Jurkat, Clone E6-1 (cell line): ENCODE measurements at regions not wholly inside any gene's neighbourhood (a gene's known extent, or its start where the extent isn't known, plus 50 kb on each side); places are given as distances from the start of the nearest gene placed in this dataset.

Source experiments
- DNase-seq: peaks from one replicate; pipeline ENCODE4 v3.0.0-alpha.2; 2011; ENCODE audit warnings: low read depth, low spot score
- H3K4me3 ChIP-seq: 2 replicates; pipeline ENCODE4 v1.5.1; 2011; ENCODE audit warnings: mild to moderate bottlenecking, low read length, control low read depth, moderate library complexity

GRCh38 chrX:22912616-22913015 is 87.1 kb upstream of the DDX53 start:
- H3K4me3 ChIP-seq, result no peak overlapping the region
- DNase-seq, result no peak

GRCh38 chrX:22922961-22923360 is 76.8 kb upstream of the DDX53 start:
- DNase-seq, result no peak
- no peak overlapping the region for H3K4me3 ChIP-seq

- H3K4me3 ChIP-seq, result no peak overlapping the region
- DNase-seq, result no peak
Measured at GRCh38 chrX:22934640-22935039, 65.1 kb upstream of the DDX53 start.

- H3K4me3 ChIP-seq, result no peak overlapping the region
- no peak for DNase-seq
Measured at GRCh38 chrX:22944945-22945344, 54.8 kb upstream of the DDX53 start.
